ENCODE measurements at regions not wholly inside any gene's neighbourhood (a gene's known extent, or its start where the extent isn't known, plus 50 kb on each side); places are given as distances from the start of the nearest gene placed in this dataset.

DNA sequence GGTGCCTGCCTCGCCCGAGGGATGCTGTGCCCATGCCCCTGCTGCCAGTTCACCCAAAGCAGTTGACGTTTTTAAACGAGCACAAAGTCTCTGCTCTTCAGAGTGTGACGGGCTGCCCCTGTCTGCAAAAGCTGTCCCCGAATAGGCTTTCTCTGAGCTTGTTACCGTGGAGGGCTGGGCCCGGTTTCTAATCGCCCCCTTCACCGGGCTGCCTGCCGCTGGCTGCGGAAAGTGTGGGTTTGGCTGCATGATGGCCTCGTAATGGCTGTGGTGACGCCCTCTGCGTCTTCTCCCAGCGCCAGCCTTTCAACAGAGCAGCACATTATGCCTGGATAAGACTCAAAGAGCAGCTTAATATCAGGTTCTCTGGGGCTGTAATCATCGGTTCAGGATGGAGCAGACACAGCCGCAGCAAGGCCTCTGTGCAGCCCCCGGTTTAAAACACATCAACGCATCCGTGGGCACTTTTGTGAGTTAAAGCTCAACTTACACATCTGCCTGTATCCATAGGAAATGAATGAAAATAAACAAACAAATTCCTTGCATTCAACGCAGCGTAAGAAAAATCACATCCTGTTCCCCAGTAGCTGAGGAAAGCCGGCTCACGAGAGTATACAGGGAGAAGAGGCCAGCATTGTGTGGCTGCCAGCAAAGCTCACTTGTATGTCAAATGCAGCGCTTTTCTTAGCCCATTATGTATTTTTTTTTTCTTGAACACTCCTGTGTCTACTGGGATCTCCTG, 166.4 kb upstream of the SOX1 start:
- H3K27ac ChIP-seq = no peak overlapping the region
- TF ChIP-seq ZFX (IDR thresholded peaks at IDR 0.05) = no peak
- TF ChIP-seq, protein P1, sequence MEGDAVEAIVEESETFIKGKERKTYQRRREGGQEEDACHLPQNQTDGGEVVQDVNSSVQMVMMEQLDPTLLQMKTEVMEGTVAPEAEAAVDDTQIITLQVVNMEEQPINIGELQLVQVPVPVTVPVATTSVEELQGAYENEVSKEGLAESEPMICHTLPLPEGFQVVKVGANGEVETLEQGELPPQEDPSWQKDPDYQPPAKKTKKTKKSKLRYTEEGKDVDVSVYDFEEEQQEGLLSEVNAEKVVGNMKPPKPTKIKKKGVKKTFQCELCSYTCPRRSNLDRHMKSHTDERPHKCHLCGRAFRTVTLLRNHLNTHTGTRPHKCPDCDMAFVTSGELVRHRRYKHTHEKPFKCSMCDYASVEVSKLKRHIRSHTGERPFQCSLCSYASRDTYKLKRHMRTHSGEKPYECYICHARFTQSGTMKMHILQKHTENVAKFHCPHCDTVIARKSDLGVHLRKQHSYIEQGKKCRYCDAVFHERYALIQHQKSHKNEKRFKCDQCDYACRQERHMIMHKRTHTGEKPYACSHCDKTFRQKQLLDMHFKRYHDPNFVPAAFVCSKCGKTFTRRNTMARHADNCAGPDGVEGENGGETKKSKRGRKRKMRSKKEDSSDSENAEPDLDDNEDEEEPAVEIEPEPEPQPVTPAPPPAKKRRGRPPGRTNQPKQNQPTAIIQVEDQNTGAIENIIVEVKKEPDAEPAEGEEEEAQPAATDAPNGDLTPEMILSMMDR (conservative IDR thresholded peaks at IDR 0.05) = no peak

DNA sequence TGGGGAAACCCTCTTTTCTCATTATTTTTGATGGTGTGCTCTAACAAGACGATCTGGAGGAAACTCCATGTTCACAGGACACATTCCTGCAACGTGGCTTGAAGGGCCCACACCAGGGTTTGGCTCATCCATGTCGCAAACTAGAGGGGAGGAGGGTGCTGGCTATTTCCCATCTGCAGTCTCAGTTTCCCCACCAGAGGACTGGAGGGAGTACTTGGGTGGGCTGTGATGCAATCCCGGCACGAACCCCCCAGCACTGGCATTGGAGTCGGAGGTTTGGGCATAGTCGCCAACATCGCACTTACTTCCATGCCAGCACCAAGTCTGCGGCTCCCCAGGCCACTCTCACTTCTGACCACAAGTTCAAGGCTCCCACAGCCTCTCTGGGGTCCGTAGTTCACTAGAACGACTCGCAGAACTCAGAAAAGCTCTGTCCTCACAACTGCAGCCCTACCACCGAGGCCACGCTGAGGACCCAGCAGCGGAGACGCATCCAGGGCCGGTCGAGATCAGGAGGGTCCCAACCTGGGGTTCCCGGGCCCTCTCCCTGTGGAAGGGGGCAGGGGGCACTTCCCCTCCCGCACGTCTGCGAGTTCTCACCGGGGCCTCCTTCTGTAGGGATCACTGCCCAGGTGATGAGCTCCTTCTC, 165.6 kb upstream of the SOX1 start:
- TF ChIP-seq, protein P1 (conservative IDR thresholded peaks at IDR 0.05) = no peak
- TF ChIP-seq ZFX (IDR thresholded peaks at IDR 0.05) = no peak
- no peak overlapping the region for H3K27ac ChIP-seq

DNA sequence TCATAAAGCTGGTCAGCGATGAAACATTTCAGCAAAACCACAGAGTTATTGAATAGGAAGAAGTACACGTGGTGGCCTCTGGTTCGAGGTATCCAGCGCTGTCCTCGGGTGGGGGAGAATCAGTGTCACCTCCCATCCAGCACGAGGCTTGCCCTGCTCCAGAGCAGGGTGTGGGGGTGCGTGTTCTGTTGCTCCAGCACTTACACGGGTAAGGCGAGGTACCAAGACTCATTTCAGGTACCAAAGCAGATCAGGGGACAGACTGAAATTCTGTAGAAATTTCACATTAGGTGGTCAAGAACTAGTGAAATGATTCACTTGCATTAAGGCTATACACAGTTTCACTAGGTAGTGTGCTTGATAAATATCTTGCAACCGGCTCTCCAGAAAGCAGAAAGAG, 164.2 kb upstream of the SOX1 start:
- TF ChIP-seq, protein P1 (conservative IDR thresholded peaks at IDR 0.05) = no peak
- TF ChIP-seq ZFX (IDR thresholded peaks at IDR 0.05) = no peak
- no peak overlapping the region for H3K27ac ChIP-seq

DNA sequence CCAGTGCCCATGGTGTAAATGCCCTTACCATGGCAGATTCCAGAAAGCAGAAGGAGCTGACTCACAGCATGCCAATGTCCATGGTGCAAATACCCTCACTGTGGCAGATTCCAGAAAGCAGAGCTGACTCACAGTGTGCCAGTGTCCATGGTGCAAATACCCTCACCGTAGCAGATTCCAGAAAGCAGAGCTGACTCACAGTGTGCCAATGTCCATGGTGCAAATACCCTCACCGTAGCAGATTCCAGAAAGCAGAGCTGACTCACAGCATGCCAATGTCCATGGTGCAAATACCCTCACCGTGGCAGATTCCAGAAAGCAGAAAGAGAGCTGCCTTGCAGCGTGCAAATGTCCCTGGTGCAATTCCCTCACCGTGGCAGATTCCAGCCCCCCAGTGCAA, 163.8 kb upstream of the SOX1 start:
- TF ChIP-seq, protein P1 (conservative IDR thresholded peaks at IDR 0.05) = no peak
- no peak for TF ChIP-seq ZFX (IDR thresholded peaks at IDR 0.05)
- no peak overlapping the region for H3K27ac ChIP-seq

DNA sequence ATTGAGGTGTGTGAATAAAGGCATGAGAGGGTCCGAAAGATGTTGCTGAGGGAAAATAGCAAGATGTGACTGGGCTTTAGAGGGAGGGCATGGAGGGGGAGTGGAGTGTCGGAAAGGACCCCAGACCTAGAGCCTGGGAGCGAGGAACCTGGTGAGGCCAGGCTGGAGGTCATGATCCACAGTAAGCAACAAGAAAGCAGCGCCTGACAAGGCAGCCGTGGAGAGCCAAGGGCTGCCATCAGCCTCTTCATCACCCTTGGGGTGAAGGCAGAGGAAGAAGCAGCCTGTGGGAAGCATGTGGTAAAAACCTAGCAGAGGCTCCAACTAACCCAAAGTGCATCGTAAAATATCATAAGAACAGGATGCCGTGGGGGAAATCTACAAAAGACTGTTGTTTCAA, 162.8 kb upstream of the SOX1 start:
- TF ChIP-seq ZFX (IDR thresholded peaks at IDR 0.05) = no peak
- TF ChIP-seq, protein P1 (conservative IDR thresholded peaks at IDR 0.05) = no peak
- H3K27ac ChIP-seq = no peak overlapping the region

DNA sequence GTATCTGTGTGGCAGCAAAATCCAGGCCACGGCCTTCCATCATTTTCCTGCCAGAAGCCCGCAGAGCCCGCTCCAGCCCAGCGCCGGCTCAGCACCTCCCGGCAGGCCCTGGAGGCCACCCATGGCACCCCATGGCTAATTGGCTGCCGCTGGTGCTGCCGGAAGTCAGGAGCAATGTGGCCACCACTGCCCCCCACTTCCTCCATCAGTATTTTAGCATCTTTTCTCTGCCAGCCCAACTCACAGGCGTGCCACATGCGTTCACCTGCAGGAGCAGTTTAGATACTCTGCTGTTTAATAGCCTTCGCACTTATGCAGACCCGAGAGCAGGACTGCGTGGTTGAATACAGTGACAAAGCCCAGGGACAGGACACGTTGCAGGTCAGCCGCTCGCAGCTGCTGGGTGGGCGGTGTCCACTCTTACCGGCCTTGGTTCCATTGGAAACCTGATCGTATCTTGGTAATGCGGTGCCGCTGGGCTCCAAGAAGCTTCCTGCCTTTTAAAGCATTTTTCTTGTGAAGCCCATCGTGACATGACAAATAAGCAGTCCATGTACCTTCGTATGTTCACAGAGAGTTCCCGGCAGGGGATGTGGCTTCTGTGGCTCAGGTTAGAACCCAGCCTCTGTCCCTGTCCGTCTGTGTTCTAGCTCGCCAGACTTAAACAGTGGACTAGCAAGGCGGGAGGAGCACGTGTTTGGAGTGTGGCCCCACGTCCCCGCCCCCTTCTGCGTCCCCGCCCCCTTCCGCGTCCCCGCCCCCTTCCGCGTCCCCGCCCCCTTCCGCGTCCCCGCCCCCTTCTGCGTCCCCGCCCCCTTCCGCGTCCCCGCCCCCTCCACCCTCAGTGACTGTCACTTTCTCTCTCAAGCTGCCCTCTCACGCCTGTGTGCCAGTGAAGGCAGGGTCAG, 162.0 kb upstream of the SOX1 start:
- 0 out of 2 replicates have a peak overlapping the region, but pooled peaks have one; percentile 28 for H3K27ac ChIP-seq
- no peak for TF ChIP-seq ZFX (IDR thresholded peaks at IDR 0.05)

DNA sequence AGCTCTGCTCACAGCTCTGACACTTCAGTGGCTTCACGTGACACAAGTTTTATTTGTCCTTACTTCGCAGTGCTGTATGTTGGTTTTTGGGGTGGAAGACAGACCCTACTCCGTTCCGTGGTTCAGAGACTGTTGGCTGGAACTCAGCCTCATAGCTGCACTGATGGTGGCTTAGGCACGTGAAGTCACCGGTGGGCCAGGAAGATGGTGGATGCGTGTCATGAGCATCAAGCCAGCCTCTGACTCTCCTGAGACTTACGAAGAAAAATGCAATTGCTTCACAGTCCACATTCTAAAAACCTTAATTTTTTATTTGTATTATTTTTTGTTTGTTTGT, 161.4 kb upstream of the SOX1 start:
- 0 out of 2 replicates have a peak overlapping the region, but pooled peaks have one; percentile 28 for H3K27ac ChIP-seq
- TF ChIP-seq, protein P1 (conservative IDR thresholded peaks at IDR 0.05) = no peak
- no peak for TF ChIP-seq ZFX (IDR thresholded peaks at IDR 0.05)

Data from C4-2B (cell line).